HEK293 (cell line): ENCODE measurements at regions not wholly inside any gene's neighbourhood (a gene's known extent, or its start where the extent isn't known, plus 50 kb on each side); places are given as distances from the start of the nearest gene placed in this dataset.

Experiments
- CTCF ChIA-PET: fragments of 350-600 bp; formaldehyde crosslinking; extraction: SDS; loops from one replicate; lab custom pipeline; 2021; ENCODE audit warnings: antibody characterized with exemption; lab: Yijun Ruan, JAX
- POLR2A ChIA-PET: fragments of 300-600 bp; formaldehyde crosslinking; extraction: SDS; loops from one replicate; lab custom pipeline; 2020; ENCODE audit warnings: antibody characterized with exemption, inconsistent platforms; lab: Yijun Ruan, JAX
- H3K27ac ChIP-seq: fragments of 200-500 bp; sonication (Bioruptor generic); 2 replicates; pipeline ENCODE4 v1.5.1; 2014; ENCODE audit warnings: low read depth, low read length, control low read depth, inconsistent platforms; ENCODE audit errors: extremely low read depth
- H3K36me3 ChIP-seq, 2 experiments: fragments of 200-500 bp in 1 of 2; sonication (Bioruptor generic) in 1 of 2; 1 replicate in 1 of 2; 2 replicates in 1 of 2; pipeline ENCODE4 v1.5.1; 2014 to 2017; ENCODE audit warnings: inconsistent platforms in 2 of 2, low read length in 2 of 2; ENCODE audit not compliant: control insufficient read depth in 2 of 2, insufficient read depth in 1 of 2
- H3K4me1 ChIP-seq: fragments of 200-500 bp; sonication (Bioruptor generic); 2 replicates; pipeline ENCODE4 v1.5.1; 2014; ENCODE audit warnings: mild to moderate bottlenecking, low read length, inconsistent platforms; ENCODE audit not compliant: control insufficient read depth, insufficient read depth
- H3K4me3 ChIP-seq: 2 replicates; pipeline ENCODE4 v1.5.1; 2011; ENCODE audit warnings: low read depth, mild to moderate bottlenecking, control low read depth, low read length, moderate library complexity
- H3K9me3 ChIP-seq: fragments of 200-500 bp; sonication (Bioruptor generic); 2 replicates; pipeline ENCODE4 v1.5.1; 2014; ENCODE audit warnings: low read depth, low read length, inconsistent platforms; ENCODE audit not compliant: control insufficient read depth, insufficient read depth
- GLI2 ChIP-seq: fragments of 450-650 bp; formaldehyde crosslinking; IDR thresholded peaks from 2 replicates; pipeline ENCODE4; 2017; ENCODE audit warnings: missing biosample characterization, missing genetic modification characterization, low read depth, borderline replicate concordance
- GLIS2 ChIP-seq: fragments of 450-650 bp; formaldehyde crosslinking; IDR thresholded peaks from 2 replicates; pipeline ENCODE4 v1.5.1; 2016; ENCODE audit warnings: missing biosample characterization, missing genetic modification characterization
- MYNN ChIP-seq: fragments of 450-650 bp; formaldehyde crosslinking; IDR thresholded peaks from 2 replicates; pipeline ENCODE4 v1.5.1; 2016; ENCODE audit warnings: missing biosample characterization, missing genetic modification characterization, borderline replicate concordance
- PRDM1 ChIP-seq: fragments of 450-650 bp; formaldehyde crosslinking; IDR thresholded peaks from 2 replicates; pipeline ENCODE4; 2016; ENCODE audit warnings: missing biosample characterization, missing genetic modification characterization
- ZBTB7A ChIP-seq: fragments of 450-650 bp; formaldehyde crosslinking; IDR thresholded peaks from 2 replicates; pipeline ENCODE4 v1.5.1; 2016; ENCODE audit warnings: low read depth, missing biosample characterization, missing genetic modification characterization
- ZNF221 ChIP-seq: fragments of 450-650 bp; formaldehyde crosslinking; IDR thresholded peaks from 2 replicates; pipeline ENCODE4 v1.5.1; 2017; ENCODE audit warnings: missing biosample characterization, missing genetic modification characterization, borderline replicate concordance
- ZNF223 ChIP-seq: fragments of 450-650 bp; formaldehyde crosslinking; IDR thresholded peaks from 2 replicates; pipeline ENCODE4 v1.5.1; 2016; ENCODE audit warnings: missing biosample characterization, missing genetic modification characterization
- ZNF335 ChIP-seq: fragments of 450-650 bp; formaldehyde crosslinking; conservative IDR thresholded peaks from 2 replicates; pipeline ENCODE4 v1.5.1; 2016; ENCODE audit warnings: missing biosample characterization, missing genetic modification characterization
- ZNF354C ChIP-seq: fragments of 450-650 bp; formaldehyde crosslinking; IDR thresholded peaks from 2 replicates; pipeline ENCODE4 v1.5.1; 2016; ENCODE audit warnings: missing biosample characterization, missing genetic modification characterization, low read depth, borderline replicate concordance
- ZNF391 ChIP-seq: fragments of 450-650 bp; formaldehyde crosslinking; IDR thresholded peaks from 2 replicates; pipeline ENCODE4 v1.5.1; 2016; ENCODE audit warnings: low read depth, missing biosample characterization, missing genetic modification characterization, borderline replicate concordance
- ZNF501 ChIP-seq: fragments of 450-650 bp; formaldehyde crosslinking; IDR thresholded peaks from 2 replicates; pipeline ENCODE4 v1.5.1; 2016; ENCODE audit warnings: missing biosample characterization, missing genetic modification characterization
- ZNF514 ChIP-seq: fragments of 450-650 bp; formaldehyde crosslinking; IDR thresholded peaks from 2 replicates; pipeline ENCODE4 v1.5.1; 2016; ENCODE audit warnings: missing biosample characterization, missing genetic modification characterization
- ZNF558 ChIP-seq: fragments of 450-650 bp; formaldehyde crosslinking; IDR thresholded peaks from 2 replicates; pipeline ENCODE4 v1.5.1; 2016; ENCODE audit warnings: missing biosample characterization, missing genetic modification characterization
- ZNF585B ChIP-seq: fragments of 450-650 bp; formaldehyde crosslinking; IDR thresholded peaks from 2 replicates; pipeline ENCODE4 v1.5.1; 2016; ENCODE audit warnings: missing biosample characterization, missing genetic modification characterization
- ZNF623 ChIP-seq: fragments of 450-650 bp; formaldehyde crosslinking; IDR thresholded peaks from 2 replicates; pipeline ENCODE4 v1.5.1; 2016; ENCODE audit warnings: missing biosample characterization, missing genetic modification characterization
- ZNF626 ChIP-seq: fragments of 450-650 bp; sonication (Bioruptor Pico); formaldehyde crosslinking; IDR thresholded peaks from 2 replicates; pipeline ENCODE4 v1.5.1; 2018; ENCODE audit warnings: missing biosample characterization, missing genetic modification characterization, inconsistent platforms
- ZNF707 ChIP-seq: fragments of 450-650 bp; formaldehyde crosslinking; IDR thresholded peaks from 2 replicates; pipeline ENCODE4 v1.5.1; 2016; ENCODE audit warnings: missing biosample characterization, missing genetic modification characterization
- ZNF791 ChIP-seq: fragments of 450-650 bp; formaldehyde crosslinking; IDR thresholded peaks from 2 replicates; pipeline ENCODE4 v1.5.1; 2016; ENCODE audit warnings: missing biosample characterization, missing genetic modification characterization
- ZNF830 ChIP-seq: fragments of 450-650 bp; IDR thresholded peaks from 2 replicates; pipeline ENCODE4 v1.5.0; 2018; ENCODE audit warnings: missing biosample characterization, missing genetic modification characterization, low read depth, mild to moderate bottlenecking, moderate library complexity
- TF ChIP-seq, protein P1 (sequence below): fragments of 450-650 bp; formaldehyde crosslinking; IDR thresholded peaks from 2 replicates; pipeline ENCODE4 v1.5.1; 2016; ENCODE audit warnings: missing biosample characterization, missing genetic modification characterization, borderline replicate concordance
- TF ChIP-seq, protein P2 (sequence below): fragments of 450-650 bp; formaldehyde crosslinking; IDR thresholded peaks from 2 replicates; pipeline ENCODE4 v1.5.1; 2016; ENCODE audit warnings: missing biosample characterization, missing genetic modification characterization, low read depth
- TF ChIP-seq, protein P3 (sequence below): fragments of 450-650 bp; formaldehyde crosslinking; IDR thresholded peaks from 2 replicates; pipeline ENCODE4 v1.5.1; 2016; ENCODE audit warnings: missing biosample characterization, missing genetic modification characterization, borderline replicate concordance
- TF ChIP-seq, protein P4 (sequence below): fragments of 450-650 bp; formaldehyde crosslinking; IDR thresholded peaks from 2 replicates; pipeline ENCODE4 v1.5.1; 2016; ENCODE audit warnings: missing biosample characterization, missing genetic modification characterization

DNA sequence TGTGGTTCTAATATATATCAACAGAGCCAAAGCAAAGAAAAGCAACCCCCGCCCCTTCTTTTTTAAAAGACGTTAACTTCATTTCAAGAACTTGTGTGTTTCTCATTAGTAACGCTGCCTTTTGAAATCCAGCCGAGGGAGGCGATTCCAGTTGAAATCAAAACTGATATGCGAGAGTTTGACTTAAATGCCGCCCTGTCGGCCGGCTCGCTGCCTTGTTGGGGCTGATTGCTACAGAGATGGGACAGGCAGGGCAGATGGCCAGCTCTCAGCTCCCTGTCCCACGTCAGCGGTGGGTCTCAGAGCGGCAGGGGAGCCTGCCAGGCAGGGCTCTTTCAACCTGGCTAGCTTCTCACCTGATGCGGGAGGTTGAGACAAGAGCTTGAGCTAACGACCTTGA is 51.9 kb upstream of the ALX4 start:
- H3K9me3 ChIP-seq: no peaks in the 10 kb centered on the region
- H3K27ac ChIP-seq: no peak overlapping the region
- ChIA-PET POLR2A (no interaction called here), CTCF (no interaction called here)
- no peaks in the 10 kb centered on the region for H3K36me3 ChIP-seq
- TF ChIP-seq GLIS2 (tag by site-specific recombination): no peak
- no peak for TF ChIP-seq PRDM1 (tag by site-specific recombination)
- no peak for TF ChIP-seq MYNN
- no peak for TF ChIP-seq ZNF391 (tag by site-specific recombination)
- TF ChIP-seq ZBTB7A: no peak
- no peak for TF ChIP-seq ZNF221 (tag by site-specific recombination)
- TF ChIP-seq ZNF707 (tag by site-specific recombination): no peak
- TF ChIP-seq ZNF558 (tag by site-specific recombination): no peak
- no peak for TF ChIP-seq ZNF623 (tag by site-specific recombination)
- H3K4me3 ChIP-seq: no peak overlapping the region
- no peaks in the 10 kb centered on the region for H3K4me1 ChIP-seq

DNA sequence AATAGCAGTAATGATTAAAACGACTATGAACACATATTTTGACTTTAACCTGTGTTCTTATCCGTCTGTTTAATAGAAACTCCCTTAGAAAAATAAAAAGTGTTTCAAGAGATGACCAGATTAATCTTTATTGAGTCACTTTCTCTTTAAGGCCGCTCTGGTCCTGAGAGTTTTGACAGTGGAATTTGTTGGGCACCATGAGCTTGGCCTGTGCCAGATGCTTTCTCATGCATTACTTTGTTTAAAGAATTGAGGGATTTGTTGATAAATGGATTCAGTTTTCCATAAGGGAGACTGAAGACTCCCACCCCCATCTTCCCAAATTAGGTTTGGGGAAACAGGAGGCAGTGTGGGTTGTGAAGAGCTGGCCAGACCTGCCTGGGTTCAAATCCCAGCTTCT is 53.2 kb upstream of the ALX4 start:
- CTCF ChIA-PET: interaction anchor here (0.9 to 1.2 kb wide), 2 partner anchors 11 to 77 kb away, joined by 3 to 5 read pairs; no protein-coding TSS in a partner anchor
- TF ChIP-seq ZNF335 (tag by site-specific recombination) (no peak), GLI2 (tag by site-specific recombination) (no peak), ZNF585B (no peak), ZNF223 (tag by site-specific recombination) (no peak), ZNF626 (tag by site-specific recombination) (no peak), ZNF354C (tag by site-specific recombination) (no peak)
- TF ChIP-seq, protein P1, sequence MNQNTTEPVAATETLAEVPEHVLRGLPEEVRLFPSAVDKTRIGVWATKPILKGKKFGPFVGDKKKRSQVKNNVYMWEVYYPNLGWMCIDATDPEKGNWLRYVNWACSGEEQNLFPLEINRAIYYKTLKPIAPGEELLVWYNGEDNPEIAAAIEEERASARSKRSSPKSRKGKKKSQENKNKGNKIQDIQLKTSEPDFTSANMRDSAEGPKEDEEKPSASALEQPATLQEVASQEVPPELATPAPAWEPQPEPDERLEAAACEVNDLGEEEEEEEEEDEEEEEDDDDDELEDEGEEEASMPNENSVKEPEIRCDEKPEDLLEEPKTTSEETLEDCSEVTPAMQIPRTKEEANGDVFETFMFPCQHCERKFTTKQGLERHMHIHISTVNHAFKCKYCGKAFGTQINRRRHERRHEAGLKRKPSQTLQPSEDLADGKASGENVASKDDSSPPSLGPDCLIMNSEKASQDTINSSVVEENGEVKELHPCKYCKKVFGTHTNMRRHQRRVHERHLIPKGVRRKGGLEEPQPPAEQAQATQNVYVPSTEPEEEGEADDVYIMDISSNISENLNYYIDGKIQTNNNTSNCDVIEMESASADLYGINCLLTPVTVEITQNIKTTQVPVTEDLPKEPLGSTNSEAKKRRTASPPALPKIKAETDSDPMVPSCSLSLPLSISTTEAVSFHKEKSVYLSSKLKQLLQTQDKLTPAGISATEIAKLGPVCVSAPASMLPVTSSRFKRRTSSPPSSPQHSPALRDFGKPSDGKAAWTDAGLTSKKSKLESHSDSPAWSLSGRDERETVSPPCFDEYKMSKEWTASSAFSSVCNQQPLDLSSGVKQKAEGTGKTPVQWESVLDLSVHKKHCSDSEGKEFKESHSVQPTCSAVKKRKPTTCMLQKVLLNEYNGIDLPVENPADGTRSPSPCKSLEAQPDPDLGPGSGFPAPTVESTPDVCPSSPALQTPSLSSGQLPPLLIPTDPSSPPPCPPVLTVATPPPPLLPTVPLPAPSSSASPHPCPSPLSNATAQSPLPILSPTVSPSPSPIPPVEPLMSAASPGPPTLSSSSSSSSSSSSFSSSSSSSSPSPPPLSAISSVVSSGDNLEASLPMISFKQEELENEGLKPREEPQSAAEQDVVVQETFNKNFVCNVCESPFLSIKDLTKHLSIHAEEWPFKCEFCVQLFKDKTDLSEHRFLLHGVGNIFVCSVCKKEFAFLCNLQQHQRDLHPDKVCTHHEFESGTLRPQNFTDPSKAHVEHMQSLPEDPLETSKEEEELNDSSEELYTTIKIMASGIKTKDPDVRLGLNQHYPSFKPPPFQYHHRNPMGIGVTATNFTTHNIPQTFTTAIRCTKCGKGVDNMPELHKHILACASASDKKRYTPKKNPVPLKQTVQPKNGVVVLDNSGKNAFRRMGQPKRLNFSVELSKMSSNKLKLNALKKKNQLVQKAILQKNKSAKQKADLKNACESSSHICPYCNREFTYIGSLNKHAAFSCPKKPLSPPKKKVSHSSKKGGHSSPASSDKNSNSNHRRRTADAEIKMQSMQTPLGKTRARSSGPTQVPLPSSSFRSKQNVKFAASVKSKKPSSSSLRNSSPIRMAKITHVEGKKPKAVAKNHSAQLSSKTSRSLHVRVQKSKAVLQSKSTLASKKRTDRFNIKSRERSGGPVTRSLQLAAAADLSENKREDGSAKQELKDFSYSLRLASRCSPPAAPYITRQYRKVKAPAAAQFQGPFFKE (tag by site-specific recombination): no peak
- no peak overlapping the region for H3K4me3 ChIP-seq
- H3K4me1 ChIP-seq: no peaks in the 10 kb centered on the region
- H3K36me3 ChIP-seq: no peaks in the 10 kb centered on the region
- H3K9me3 ChIP-seq: no peaks in the 10 kb centered on the region
- POLR2A ChIA-PET: no interaction called here
- H3K27ac ChIP-seq: no peak overlapping the region

DNA sequence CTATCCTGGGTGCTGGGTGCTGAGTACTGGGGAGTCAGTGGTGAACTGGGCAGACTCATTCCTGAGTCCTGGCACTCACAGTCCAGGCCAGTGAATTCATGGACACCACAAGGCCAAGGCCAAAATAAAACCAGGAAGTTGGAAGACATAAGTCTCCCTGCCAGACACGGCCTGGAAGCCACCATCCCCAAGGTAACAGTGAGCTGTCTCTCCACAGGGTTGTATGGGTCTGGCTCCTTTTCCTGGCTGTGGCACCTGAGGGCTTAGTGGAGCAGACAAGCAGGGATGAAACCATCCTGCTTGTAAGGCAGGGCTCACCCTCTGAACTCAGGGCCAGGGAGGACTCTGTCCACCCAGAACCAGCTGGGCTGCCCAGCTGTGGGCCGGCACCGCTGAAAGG is 54.7 kb upstream of the ALX4 start:
- H3K9me3 ChIP-seq: no peaks in the 10 kb centered on the region
- ChIA-PET CTCF (interaction anchor here (0.9 kb wide), 1 partner anchor 248 kb away, joined by 3 read pairs; no protein-coding TSS in a partner anchor), POLR2A (no interaction called here)
- H3K4me1 ChIP-seq: no peaks in the 10 kb centered on the region
- H3K36me3 ChIP-seq: no peaks in the 10 kb centered on the region
- H3K4me3 ChIP-seq: no peak overlapping the region
- no peak overlapping the region for H3K27ac ChIP-seq
- TF ChIP-seq, protein P2, sequence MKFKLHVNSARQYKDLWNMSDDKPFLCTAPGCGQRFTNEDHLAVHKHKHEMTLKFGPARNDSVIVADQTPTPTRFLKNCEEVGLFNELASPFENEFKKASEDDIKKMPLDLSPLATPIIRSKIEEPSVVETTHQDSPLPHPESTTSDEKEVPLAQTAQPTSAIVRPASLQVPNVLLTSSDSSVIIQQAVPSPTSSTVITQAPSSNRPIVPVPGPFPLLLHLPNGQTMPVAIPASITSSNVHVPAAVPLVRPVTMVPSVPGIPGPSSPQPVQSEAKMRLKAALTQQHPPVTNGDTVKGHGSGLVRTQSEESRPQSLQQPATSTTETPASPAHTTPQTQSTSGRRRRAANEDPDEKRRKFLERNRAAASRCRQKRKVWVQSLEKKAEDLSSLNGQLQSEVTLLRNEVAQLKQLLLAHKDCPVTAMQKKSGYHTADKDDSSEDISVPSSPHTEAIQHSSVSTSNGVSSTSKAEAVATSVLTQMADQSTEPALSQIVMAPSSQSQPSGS (tag by site-specific recombination): no peak
- TF ChIP-seq ZNF830 (tag by site-specific recombination): no peak
- TF ChIP-seq ZNF791 (tag by site-specific recombination): no peak
- TF ChIP-seq, protein P3, sequence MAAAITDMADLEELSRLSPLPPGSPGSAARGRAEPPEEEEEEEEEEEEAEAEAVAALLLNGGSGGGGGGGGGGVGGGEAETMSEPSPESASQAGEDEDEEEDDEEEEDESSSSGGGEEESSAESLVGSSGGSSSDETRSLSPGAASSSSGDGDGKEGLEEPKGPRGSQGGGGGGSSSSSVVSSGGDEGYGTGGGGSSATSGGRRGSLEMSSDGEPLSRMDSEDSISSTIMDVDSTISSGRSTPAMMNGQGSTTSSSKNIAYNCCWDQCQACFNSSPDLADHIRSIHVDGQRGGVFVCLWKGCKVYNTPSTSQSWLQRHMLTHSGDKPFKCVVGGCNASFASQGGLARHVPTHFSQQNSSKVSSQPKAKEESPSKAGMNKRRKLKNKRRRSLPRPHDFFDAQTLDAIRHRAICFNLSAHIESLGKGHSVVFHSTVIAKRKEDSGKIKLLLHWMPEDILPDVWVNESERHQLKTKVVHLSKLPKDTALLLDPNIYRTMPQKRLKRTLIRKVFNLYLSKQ (tag by site-specific recombination): no peak
- TF ChIP-seq ZNF501: no peak
- TF ChIP-seq, protein P4, sequence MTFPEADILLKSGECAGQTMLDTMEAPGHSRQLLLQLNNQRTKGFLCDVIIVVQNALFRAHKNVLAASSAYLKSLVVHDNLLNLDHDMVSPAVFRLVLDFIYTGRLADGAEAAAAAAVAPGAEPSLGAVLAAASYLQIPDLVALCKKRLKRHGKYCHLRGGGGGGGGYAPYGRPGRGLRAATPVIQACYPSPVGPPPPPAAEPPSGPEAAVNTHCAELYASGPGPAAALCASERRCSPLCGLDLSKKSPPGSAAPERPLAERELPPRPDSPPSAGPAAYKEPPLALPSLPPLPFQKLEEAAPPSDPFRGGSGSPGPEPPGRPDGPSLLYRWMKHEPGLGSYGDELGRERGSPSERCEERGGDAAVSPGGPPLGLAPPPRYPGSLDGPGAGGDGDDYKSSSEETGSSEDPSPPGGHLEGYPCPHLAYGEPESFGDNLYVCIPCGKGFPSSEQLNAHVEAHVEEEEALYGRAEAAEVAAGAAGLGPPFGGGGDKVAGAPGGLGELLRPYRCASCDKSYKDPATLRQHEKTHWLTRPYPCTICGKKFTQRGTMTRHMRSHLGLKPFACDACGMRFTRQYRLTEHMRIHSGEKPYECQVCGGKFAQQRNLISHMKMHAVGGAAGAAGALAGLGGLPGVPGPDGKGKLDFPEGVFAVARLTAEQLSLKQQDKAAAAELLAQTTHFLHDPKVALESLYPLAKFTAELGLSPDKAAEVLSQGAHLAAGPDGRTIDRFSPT: no peak
- TF ChIP-seq ZNF514 (tag by site-specific recombination): no peak
